HL-60 (cell line): ENCODE measurements at regions not wholly inside any gene's neighbourhood (a gene's known extent, or its start where the extent isn't known, plus 50 kb on each side); places are given as distances from the start of the nearest gene placed in this dataset.
"Not testable (repeated sequence)": the region's sequence is repeated elsewhere in the genome, so short reads cannot be mapped to it uniquely, and the experiment has no call there.

Experiments used
- GABPA ChIP-seq: IDR thresholded peaks from 2 replicates; pipeline ENCODE4 v1.6.1; 2012; ENCODE audit warnings: low read depth
- POLR2AphosphoS5 ChIP-seq: IDR thresholded peaks from 2 replicates; pipeline ENCODE4 v1.6.1; 2012; ENCODE audit warnings: low read depth
- SPI1 ChIP-seq: IDR thresholded peaks from 2 replicates; pipeline ENCODE4 v1.6.1; 2012; ENCODE audit warnings: low read depth, mild to moderate bottlenecking, borderline replicate concordance
- TF ChIP-seq, protein P1 (sequence below): IDR thresholded peaks from one replicate; pipeline ENCODE4 v1.5.1; 2011; ENCODE audit warnings: low read length, control low read depth, inconsistent platforms; ENCODE audit not compliant: insufficient read depth
- TF ChIP-seq, protein P2 (sequence below): IDR thresholded peaks from 2 replicates; pipeline ENCODE4 v1.6.1; 2012; ENCODE audit warnings: low read depth; ENCODE audit not compliant: insufficient replicate concordance

DNA sequence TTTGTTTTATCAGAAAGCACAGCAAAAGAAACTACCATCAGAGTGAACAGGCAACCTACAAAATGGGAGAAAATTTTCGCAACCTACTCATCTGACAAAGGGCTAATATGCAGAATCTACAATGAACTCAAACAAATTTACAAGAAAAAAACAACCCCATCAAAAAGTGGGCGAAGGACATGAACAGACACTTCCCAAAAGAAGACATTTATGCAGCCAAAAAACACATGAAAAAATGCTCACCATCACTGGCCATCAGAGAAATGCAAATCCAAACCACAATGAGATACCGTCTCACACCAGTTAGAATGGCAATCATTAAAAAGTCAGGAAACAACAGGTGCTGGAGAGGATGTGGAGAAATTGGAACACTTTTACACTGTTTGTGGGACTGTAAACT, 460.4 kb upstream of the MKI67 start:
- TF ChIP-seq, protein P1, sequence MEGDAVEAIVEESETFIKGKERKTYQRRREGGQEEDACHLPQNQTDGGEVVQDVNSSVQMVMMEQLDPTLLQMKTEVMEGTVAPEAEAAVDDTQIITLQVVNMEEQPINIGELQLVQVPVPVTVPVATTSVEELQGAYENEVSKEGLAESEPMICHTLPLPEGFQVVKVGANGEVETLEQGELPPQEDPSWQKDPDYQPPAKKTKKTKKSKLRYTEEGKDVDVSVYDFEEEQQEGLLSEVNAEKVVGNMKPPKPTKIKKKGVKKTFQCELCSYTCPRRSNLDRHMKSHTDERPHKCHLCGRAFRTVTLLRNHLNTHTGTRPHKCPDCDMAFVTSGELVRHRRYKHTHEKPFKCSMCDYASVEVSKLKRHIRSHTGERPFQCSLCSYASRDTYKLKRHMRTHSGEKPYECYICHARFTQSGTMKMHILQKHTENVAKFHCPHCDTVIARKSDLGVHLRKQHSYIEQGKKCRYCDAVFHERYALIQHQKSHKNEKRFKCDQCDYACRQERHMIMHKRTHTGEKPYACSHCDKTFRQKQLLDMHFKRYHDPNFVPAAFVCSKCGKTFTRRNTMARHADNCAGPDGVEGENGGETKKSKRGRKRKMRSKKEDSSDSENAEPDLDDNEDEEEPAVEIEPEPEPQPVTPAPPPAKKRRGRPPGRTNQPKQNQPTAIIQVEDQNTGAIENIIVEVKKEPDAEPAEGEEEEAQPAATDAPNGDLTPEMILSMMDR: not testable (repeated sequence)
- not testable (repeated sequence) for TF ChIP-seq POLR2AphosphoS5, GABPA, SPI1
- TF ChIP-seq, protein P2, sequence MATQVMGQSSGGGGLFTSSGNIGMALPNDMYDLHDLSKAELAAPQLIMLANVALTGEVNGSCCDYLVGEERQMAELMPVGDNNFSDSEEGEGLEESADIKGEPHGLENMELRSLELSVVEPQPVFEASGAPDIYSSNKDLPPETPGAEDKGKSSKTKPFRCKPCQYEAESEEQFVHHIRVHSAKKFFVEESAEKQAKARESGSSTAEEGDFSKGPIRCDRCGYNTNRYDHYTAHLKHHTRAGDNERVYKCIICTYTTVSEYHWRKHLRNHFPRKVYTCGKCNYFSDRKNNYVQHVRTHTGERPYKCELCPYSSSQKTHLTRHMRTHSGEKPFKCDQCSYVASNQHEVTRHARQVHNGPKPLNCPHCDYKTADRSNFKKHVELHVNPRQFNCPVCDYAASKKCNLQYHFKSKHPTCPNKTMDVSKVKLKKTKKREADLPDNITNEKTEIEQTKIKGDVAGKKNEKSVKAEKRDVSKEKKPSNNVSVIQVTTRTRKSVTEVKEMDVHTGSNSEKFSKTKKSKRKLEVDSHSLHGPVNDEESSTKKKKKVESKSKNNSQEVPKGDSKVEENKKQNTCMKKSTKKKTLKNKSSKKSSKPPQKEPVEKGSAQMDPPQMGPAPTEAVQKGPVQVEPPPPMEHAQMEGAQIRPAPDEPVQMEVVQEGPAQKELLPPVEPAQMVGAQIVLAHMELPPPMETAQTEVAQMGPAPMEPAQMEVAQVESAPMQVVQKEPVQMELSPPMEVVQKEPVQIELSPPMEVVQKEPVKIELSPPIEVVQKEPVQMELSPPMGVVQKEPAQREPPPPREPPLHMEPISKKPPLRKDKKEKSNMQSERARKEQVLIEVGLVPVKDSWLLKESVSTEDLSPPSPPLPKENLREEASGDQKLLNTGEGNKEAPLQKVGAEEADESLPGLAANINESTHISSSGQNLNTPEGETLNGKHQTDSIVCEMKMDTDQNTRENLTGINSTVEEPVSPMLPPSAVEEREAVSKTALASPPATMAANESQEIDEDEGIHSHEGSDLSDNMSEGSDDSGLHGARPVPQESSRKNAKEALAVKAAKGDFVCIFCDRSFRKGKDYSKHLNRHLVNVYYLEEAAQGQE: not testable (repeated sequence)
